Smooth muscle cell (in vitro differentiated cells): ENCODE measurements at regions not wholly inside any gene's neighbourhood (a gene's known extent, or its start where the extent isn't known, plus 50 kb on each side); places are given as distances from the start of the nearest gene placed in this dataset.

ENCODE experiments used
- DNase-seq: peaks from one replicate; lab custom pipeline; 2025; ENCODE audit not compliant: unreplicated experiment; lab: John Stamatoyannopoulos, UW
- H2AFZ ChIP-seq: fragments of 200-600 bp; sonication (generic); 2 replicates; pipeline ENCODE4 v1.6.0; 2016; ENCODE audit warnings: antibody characterized with exemption, low read depth, mild to moderate bottlenecking
- H3F3A ChIP-seq: fragments of 200-600 bp; sonication (generic); 2 replicates; pipeline ENCODE4 v1.6.0; 2017; ENCODE audit warnings: antibody characterized with exemption, low read depth
- H3K27ac ChIP-seq: fragments of 200-600 bp; sonication (generic); 2 replicates; pipeline ENCODE4 v1.5.1; 2016; ENCODE audit warnings: low read depth, mild to moderate bottlenecking
- H3K27me3 ChIP-seq: fragments of 200-600 bp; sonication (generic); 2 replicates; pipeline ENCODE4 v1.6.1; 2016; ENCODE audit warnings: low read depth, mild to moderate bottlenecking
- H3K36me3 ChIP-seq: fragments of 200-600 bp; sonication (generic); 2 replicates; pipeline ENCODE4 v1.5.1; 2016; ENCODE audit warnings: low read depth
- H3K4me1 ChIP-seq: fragments of 200-600 bp; sonication (generic); 2 replicates; pipeline ENCODE4 v1.5.1; 2016; ENCODE audit warnings: low read depth
- H3K4me2 ChIP-seq: fragments of 200-600 bp; sonication (generic); 2 replicates; pipeline ENCODE4 v1.6.0; 2016; ENCODE audit warnings: mild to moderate bottlenecking
- H3K4me3 ChIP-seq: fragments of 200-600 bp; sonication (generic); 2 replicates; pipeline ENCODE4 v1.5.1; 2016; ENCODE audit warnings: mild to moderate bottlenecking
- H3K79me2 ChIP-seq: fragments of 200-600 bp; sonication (generic); 2 replicates; pipeline ENCODE4 v1.6.0; 2016; ENCODE audit warnings: low read depth, mild to moderate bottlenecking
- H3K9ac ChIP-seq: fragments of 200-600 bp; sonication (generic); 2 replicates; pipeline ENCODE4 v1.6.0; 2016; ENCODE audit warnings: low read depth
- H3K9me3 ChIP-seq: fragments of 200-600 bp; sonication (generic); replicated peaks from 2 replicates; pipeline ENCODE4 v1.5.1; 2016; ENCODE audit warnings: low read depth
- H4K20me1 ChIP-seq: fragments of 200-600 bp; sonication (generic); 2 replicates; pipeline ENCODE4 v1.6.0; 2016; ENCODE audit warnings: low read depth
- CTCF ChIP-seq: fragments of 200-600 bp; sonication (generic); IDR thresholded peaks from 2 replicates; pipeline ENCODE4 v1.5.1; 2017; ENCODE audit warnings: borderline replicate concordance, mild to moderate bottlenecking, antibody characterized with exemption; ENCODE audit not compliant: insufficient read depth, poor library complexity, severe bottlenecking
- WGBS: methylation state at CpG from one replicate; pipeline ENCODE4 v1.1.7; 2016; ENCODE audit warnings: low lambda C conversion rate; 5-methylcytosine and 5-hydroxymethylcytosine counted together

GRCh38 chr13:91127995-91128394 lies 219.5 kb upstream of the MIR17HG start:
- peaks cover 27% of the 10 kb centered on the region for H3K4me1 ChIP-seq
- no peak for DNase-seq
- peak overlapping the region; percentile 51 for H3K4me2 ChIP-seq
- WGBS, result 100% methylated on average over 1 of the region's 1 CpG
- H3K79me2 ChIP-seq, result no peaks in the 10 kb centered on the region
- H3K9ac ChIP-seq, result no peak overlapping the region
- H2AFZ ChIP-seq, result no peak overlapping the region
- no peak for TF ChIP-seq CTCF
- H3K27me3 ChIP-seq, result no peaks in the 10 kb centered on the region
- H3F3A ChIP-seq, result peaks cover 8% of the 10 kb centered on the region
- H3K9me3 ChIP-seq, result no peaks in the 10 kb centered on the region
- H3K27ac ChIP-seq, result no peak overlapping the region
- H4K20me1 ChIP-seq, result no peaks in the 10 kb centered on the region
- H3K4me3 ChIP-seq, result no peak overlapping the region
- H3K36me3 ChIP-seq, result no peaks in the 10 kb centered on the region

- H3K79me2 ChIP-seq, result no peaks in the 10 kb centered on the region
- no peaks in the 10 kb centered on the region for H3K27me3 ChIP-seq
- TF ChIP-seq CTCF, result no peak
- H4K20me1 ChIP-seq, result no peaks in the 10 kb centered on the region
- DNase-seq, result no peak
- peaks cover 30% of the 10 kb centered on the region for H3K4me1 ChIP-seq
- H3F3A ChIP-seq, result no peaks in the 10 kb centered on the region
- no peaks in the 10 kb centered on the region for H3K36me3 ChIP-seq
- no peak overlapping the region for H3K4me3 ChIP-seq
- H2AFZ ChIP-seq, result no peak overlapping the region
- H3K9me3 ChIP-seq, result no peaks in the 10 kb centered on the region
- H3K27ac ChIP-seq, result no peak overlapping the region
- H3K4me2 ChIP-seq, result no peak overlapping the region
- no peak overlapping the region for H3K9ac ChIP-seq
- WGBS, result 97% methylated on average over 4 of the region's 4 CpGs
Measured at GRCh38 chr13:91132381-91132780, 215.1 kb upstream of the MIR17HG start.

GRCh38 chr13:91132786-91133185 lies 214.7 kb upstream of the MIR17HG start:
- no peak for TF ChIP-seq CTCF
- WGBS, result 94% methylated on average over 7 of the region's 7 CpGs

GRCh38 chr13:91133941-91134802 lies 213.3 kb upstream of the MIR17HG start:
- H3K4me1 ChIP-seq, result peaks cover 30% of the 10 kb centered on the region
- no peaks in the 10 kb centered on the region for H4K20me1 ChIP-seq
- H3K36me3 ChIP-seq, result no peaks in the 10 kb centered on the region
- no peak overlapping the region for H3K27ac ChIP-seq
- H3K4me2 ChIP-seq, result no peak overlapping the region
- no peaks in the 10 kb centered on the region for H3K27me3 ChIP-seq
- 34% methylated on average over 11 of the region's 11 CpGs for WGBS
- H2AFZ ChIP-seq, result no peak overlapping the region
- TF ChIP-seq CTCF, result peak; percentile 80
- H3F3A ChIP-seq, result no peaks in the 10 kb centered on the region
- H3K79me2 ChIP-seq, result no peaks in the 10 kb centered on the region
- no peak overlapping the region for H3K9ac ChIP-seq
- H3K4me3 ChIP-seq, result no peak overlapping the region
- no peaks in the 10 kb centered on the region for H3K9me3 ChIP-seq
- no peak for DNase-seq

More at GRCh38 chr13:91132786-91133185, 214.7 kb upstream of the MIR17HG start:
- Histone ChIP-seq H3K27me3 (no peaks in the 10 kb centered on the region), H3K36me3 (no peaks in the 10 kb centered on the region), H3K4me3 (no peak overlapping the region), H3K4me1 (peaks cover 30% of the 10 kb centered on the region), H3K27ac (no peak overlapping the region), H3K9ac (no peak overlapping the region), H3K79me2 (no peaks in the 10 kb centered on the region), H3K9me3 (no peaks in the 10 kb centered on the region), H2AFZ (no peak overlapping the region), H4K20me1 (no peaks in the 10 kb centered on the region), H3F3A (no peaks in the 10 kb centered on the region), H3K4me2 (no peak overlapping the region)
- no peak for DNase-seq
